Parathyroid adenoma (tissue), 2 donors: ENCODE measurements at regions not wholly inside any gene's neighbourhood (a gene's known extent, or its start where the extent isn't known, plus 50 kb on each side); places are given as distances from the start of the nearest gene placed in this dataset.
A peak's percentile ranks its signal among the peaks of the same experiment; 100 is the strongest.

Source experiments
- H2AFZ ChIP-seq: fragments of 300-600 bp; sonication (generic); one replicate; pipeline ENCODE4 v1.7.0; 2017; ENCODE audit warnings: antibody characterized with exemption, mild to moderate bottlenecking
- H3K27ac ChIP-seq: fragments of 300-600 bp; sonication (generic); one replicate; pipeline ENCODE4 v1.7.0; 2017
- H3K27me3 ChIP-seq: fragments of 300-600 bp; sonication (generic); one replicate; pipeline ENCODE4 v1.7.0; 2017; ENCODE audit warnings: low read length; ENCODE audit not compliant: control insufficient read depth, insufficient read depth
- H3K36me3 ChIP-seq: fragments of 300-600 bp; sonication (generic); one replicate; pipeline ENCODE4 v1.7.0; 2017; ENCODE audit warnings: low read length; ENCODE audit not compliant: control insufficient read depth, insufficient read depth
- H3K4me1 ChIP-seq: fragments of 300-600 bp; sonication (generic); one replicate; pipeline ENCODE4 v1.7.0; 2017; ENCODE audit warnings: control low read depth
- H3K4me2 ChIP-seq: fragments of 300-600 bp; sonication (generic); one replicate; pipeline ENCODE4 v1.7.0; 2017; ENCODE audit warnings: low read length
- H3K4me3 ChIP-seq: fragments of 300-600 bp; sonication (generic); one replicate; pipeline ENCODE4 v1.7.0; 2017; ENCODE audit warnings: low read depth, low read length
- H3K79me2 ChIP-seq: fragments of 300-600 bp; sonication (generic); one replicate; pipeline ENCODE4 v1.7.0; 2017; ENCODE audit warnings: control low read depth
- H3K9ac ChIP-seq: fragments of 300-600 bp; sonication (generic); one replicate; pipeline ENCODE4 v1.7.0; 2017; ENCODE audit warnings: mild to moderate bottlenecking
- H3K9me3 ChIP-seq: fragments of 300-600 bp; sonication (generic); one replicate; pipeline ENCODE4 v1.7.0; 2017; ENCODE audit warnings: low read length; ENCODE audit not compliant: control insufficient read depth
- TF ChIP-seq, protein P1 (sequence below): fragments of 300-600 bp; sonication (generic); IDR thresholded peaks from one replicate; pipeline ENCODE4 v1.7.0; 2017; ENCODE audit warnings: antibody characterized with exemption, mild to moderate bottlenecking
- donor health status: primary hyperparathyroidism.

DNA sequence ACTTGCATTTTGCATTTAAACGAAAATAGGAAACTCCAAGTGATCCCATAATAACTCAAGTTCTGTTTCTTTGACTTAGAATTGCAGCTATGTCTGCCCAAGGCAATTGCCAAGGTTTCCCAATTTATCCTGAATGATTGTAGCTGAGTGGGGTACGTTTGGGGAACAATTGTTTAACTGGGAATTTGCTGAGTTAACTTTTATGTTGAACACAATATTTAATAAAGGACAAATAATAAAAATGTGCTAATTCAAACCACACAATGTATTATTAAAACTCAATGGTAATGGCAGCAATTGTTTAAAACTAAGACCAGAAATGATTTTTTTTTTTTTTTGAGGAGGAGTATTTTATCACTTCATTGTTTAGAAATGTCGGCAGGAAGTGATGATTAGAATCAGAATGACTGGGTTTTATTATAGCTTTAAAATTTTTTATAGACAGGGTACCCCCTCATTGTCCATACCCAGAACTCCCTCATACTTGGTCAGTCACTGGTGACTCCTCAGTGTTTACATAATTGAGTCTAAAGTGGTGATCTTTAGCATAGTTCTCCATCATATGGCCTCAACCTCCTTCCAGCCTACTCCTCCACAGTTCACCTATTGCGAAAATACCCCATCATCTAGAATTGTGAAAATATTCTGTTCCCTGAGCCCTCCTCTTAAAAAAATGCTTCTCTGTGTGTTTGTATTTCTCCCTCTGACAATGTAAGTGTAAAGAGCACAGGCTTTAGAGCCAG is 389.2 kb upstream of the CITED2 start:
- H3K9ac ChIP-seq, result no peak overlapping the region
- H3K4me1 ChIP-seq, result peaks cover 17% of the 10 kb centered on the region
- no peaks in the 10 kb centered on the region for H3K27me3 ChIP-seq
- H2AFZ ChIP-seq, result peak overlapping the region; percentile 73
- no peaks in the 10 kb centered on the region for H3K79me2 ChIP-seq
- no peak overlapping the region for H3K4me2 ChIP-seq
- no peaks in the 10 kb centered on the region for H3K9me3 ChIP-seq
- TF ChIP-seq, protein P1, sequence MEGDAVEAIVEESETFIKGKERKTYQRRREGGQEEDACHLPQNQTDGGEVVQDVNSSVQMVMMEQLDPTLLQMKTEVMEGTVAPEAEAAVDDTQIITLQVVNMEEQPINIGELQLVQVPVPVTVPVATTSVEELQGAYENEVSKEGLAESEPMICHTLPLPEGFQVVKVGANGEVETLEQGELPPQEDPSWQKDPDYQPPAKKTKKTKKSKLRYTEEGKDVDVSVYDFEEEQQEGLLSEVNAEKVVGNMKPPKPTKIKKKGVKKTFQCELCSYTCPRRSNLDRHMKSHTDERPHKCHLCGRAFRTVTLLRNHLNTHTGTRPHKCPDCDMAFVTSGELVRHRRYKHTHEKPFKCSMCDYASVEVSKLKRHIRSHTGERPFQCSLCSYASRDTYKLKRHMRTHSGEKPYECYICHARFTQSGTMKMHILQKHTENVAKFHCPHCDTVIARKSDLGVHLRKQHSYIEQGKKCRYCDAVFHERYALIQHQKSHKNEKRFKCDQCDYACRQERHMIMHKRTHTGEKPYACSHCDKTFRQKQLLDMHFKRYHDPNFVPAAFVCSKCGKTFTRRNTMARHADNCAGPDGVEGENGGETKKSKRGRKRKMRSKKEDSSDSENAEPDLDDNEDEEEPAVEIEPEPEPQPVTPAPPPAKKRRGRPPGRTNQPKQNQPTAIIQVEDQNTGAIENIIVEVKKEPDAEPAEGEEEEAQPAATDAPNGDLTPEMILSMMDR, result no peak
- peak overlapping the region; percentile 81 for H3K27ac ChIP-seq
- H3K36me3 ChIP-seq, result no peaks in the 10 kb centered on the region
- no peak overlapping the region for H3K4me3 ChIP-seq

DNA sequence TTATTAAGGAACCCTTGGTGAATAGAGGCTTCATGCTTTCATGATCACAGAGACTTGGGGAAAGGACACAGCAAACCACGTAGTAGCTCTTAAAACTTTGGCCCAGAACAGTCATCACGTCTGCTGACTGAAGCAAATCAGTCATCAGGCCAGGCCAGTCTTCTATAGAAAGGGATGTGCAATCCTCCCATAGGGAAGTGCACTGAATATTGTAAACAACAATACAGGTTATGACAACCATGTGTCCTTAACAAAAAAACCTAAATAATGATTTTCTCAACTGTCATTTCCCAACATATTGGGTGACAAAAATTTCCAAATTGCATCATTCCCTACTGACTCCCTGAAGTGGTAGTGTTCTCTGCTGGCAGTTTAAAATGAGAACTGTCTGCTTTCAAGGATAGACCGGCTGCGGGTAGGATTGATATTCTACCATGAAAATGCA is 388.2 kb upstream of the CITED2 start:
- peak overlapping the region; percentile 5 for H3K27ac ChIP-seq

DNA sequence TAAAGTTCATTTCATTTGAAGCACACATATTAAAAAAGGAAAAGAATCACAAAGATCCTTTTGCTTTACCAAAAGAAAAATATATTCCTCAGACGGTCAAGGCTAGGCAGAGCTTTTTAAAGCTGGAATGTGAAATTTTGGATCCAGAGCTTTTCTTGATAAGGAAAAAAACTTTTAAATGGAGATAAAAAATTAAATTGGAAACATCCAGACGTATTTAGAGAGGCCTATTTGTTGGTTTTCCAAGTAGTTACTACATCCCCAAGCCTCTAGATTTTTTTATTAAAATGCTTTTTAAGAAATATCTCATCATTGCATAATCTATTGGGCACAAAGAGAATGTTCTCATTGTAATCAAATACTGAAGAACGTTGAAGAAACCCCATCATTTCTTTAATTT is 385.7 kb upstream of the CITED2 start:
- Histone ChIP-seq H3K27ac (no peak overlapping the region), H3K27me3 (no peaks in the 10 kb centered on the region), H3K9me3 (no peaks in the 10 kb centered on the region), H3K4me2 (no peak overlapping the region), H3K4me1 (peaks cover 24% of the 10 kb centered on the region), H3K79me2 (no peaks in the 10 kb centered on the region), H3K9ac (no peak overlapping the region), H3K36me3 (no peaks in the 10 kb centered on the region), H2AFZ (no peak overlapping the region), H3K4me3 (no peak overlapping the region)
- TF ChIP-seq, protein P1, result no peak

More for the DNA sequence above, 388.2 kb upstream of the CITED2 start:
- peaks cover 20% of the 10 kb centered on the region for H3K4me1 ChIP-seq
- no peak overlapping the region for H3K4me3 ChIP-seq
- no peaks in the 10 kb centered on the region for H3K9me3 ChIP-seq
- TF ChIP-seq, protein P1, result no peak
- H3K36me3 ChIP-seq, result no peaks in the 10 kb centered on the region
- H3K9ac ChIP-seq, result no peak overlapping the region
- H3K79me2 ChIP-seq, result no peaks in the 10 kb centered on the region
- peak overlapping the region; percentile 1 for H2AFZ ChIP-seq
- no peaks in the 10 kb centered on the region for H3K27me3 ChIP-seq
- no peak overlapping the region for H3K4me2 ChIP-seq

- no peak overlapping the region for H3K4me2 ChIP-seq
- H3K27me3 ChIP-seq, result no peaks in the 10 kb centered on the region
- H3K79me2 ChIP-seq, result no peaks in the 10 kb centered on the region
- H3K4me3 ChIP-seq, result no peak overlapping the region
- H3K9ac ChIP-seq, result no peak overlapping the region
- H3K36me3 ChIP-seq, result no peaks in the 10 kb centered on the region
- peaks cover 23% of the 10 kb centered on the region for H3K4me1 ChIP-seq
- no peaks in the 10 kb centered on the region for H3K9me3 ChIP-seq
- TF ChIP-seq, protein P1, result no peak
- H3K27ac ChIP-seq, result no peak overlapping the region
- H2AFZ ChIP-seq, result no peak overlapping the region
Observed at GRCh38 chr6:139759086-139759485, 384.6 kb upstream of the CITED2 start.

DNA sequence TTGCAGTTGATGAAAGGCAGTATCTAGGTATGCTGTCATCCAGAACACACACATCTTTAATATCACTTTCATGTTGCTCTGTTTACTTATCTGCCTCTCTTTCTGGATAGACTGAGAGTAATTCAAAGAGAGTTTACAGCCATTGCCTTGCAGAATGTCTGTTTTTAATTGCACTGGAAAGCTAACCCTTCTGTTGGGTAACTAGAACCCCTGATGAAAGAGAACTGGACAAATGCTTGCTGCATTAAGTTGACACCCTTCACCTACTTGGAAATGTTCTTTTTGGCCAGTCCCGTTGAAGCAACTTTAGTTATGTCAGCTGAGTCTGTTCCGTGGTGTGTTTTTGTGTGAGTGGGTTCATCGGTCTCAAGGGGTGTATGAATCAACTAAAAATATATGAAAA is 383.8 kb upstream of the CITED2 start:
- H3K4me2 ChIP-seq, result no peak overlapping the region
- H3K27ac ChIP-seq, result peak overlapping the region; percentile 38
- no peak overlapping the region for H3K9ac ChIP-seq

More for the DNA sequence above, 383.8 kb upstream of the CITED2 start:
- Histone ChIP-seq H3K4me1 (peaks cover 29% of the 10 kb centered on the region), H3K79me2 (no peaks in the 10 kb centered on the region), H3K4me3 (no peak overlapping the region), H3K27me3 (no peaks in the 10 kb centered on the region), H2AFZ (peak overlapping the region; percentile 65), H3K9me3 (no peaks in the 10 kb centered on the region), H3K36me3 (no peaks in the 10 kb centered on the region)
- TF ChIP-seq, protein P1, result no peak
